ENCODE measurements at regions not wholly inside any gene's neighbourhood (a gene's known extent, or its start where the extent isn't known, plus 50 kb on each side); places are given as distances from the start of the nearest gene placed in this dataset.
"Not testable (repeated sequence)": the region's sequence is repeated elsewhere in the genome, so short reads cannot be mapped to it uniquely, and the experiment has no call there.

DNA sequence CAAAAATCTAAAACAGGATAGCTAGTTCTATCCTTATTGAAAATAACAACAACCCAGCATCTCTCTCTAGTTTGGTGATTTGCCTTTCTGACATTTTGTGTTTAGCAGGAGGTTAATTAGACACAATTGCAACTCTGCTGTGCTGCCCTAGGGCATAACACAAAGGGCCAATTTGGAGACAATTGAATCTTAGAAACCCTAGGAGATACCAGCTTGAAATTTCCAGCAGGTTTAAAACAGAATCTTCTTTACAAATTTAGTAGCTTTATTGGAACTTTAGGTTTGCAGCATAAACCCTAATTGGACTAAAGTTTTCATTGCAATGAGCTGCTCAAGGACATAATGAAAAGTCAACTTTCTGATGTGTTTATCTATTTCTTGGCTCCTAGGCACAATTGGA, 166.7 kb upstream of the FER start:
- DNase-seq, result no peak

DNA sequence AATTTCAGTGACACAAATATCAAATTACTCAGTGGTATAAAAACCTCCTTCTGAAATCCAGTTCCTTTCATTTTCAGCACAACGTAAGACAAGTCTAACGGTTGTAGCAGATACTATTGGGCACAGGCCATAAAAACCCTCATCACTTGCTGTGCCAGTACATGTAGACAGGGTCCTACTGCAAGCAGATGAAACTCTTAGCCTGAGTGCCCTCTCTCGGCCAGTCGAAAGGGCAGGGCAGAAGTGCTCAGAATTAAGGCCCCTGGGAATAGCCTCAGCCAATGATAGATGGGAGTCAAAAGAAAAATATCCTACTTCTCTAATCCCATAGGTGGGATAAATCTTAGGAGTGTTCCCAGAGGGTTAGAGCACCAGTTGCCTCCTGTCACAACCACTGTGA, 168.5 kb upstream of the FER start:
- no peak for DNase-seq

DNA sequence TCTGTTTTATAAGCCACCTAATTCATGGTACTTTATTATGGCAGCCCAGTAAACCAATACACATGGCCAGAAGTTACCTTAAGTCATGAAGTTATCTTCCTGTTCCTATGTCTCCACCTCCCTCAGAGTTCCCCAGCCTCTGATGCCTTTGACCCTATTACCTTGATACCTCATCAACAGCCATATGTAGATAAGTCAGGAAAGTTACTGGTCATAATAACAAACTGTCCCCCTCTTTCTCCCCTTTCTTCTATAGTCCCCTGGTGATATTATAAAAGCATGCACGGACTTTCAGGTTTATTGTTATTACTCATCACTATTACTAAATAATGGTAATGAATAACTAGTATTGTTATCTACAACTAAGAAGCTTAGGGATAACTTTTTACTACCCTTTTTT, 168.9 kb upstream of the FER start:
- no peak for DNase-seq

DNA sequence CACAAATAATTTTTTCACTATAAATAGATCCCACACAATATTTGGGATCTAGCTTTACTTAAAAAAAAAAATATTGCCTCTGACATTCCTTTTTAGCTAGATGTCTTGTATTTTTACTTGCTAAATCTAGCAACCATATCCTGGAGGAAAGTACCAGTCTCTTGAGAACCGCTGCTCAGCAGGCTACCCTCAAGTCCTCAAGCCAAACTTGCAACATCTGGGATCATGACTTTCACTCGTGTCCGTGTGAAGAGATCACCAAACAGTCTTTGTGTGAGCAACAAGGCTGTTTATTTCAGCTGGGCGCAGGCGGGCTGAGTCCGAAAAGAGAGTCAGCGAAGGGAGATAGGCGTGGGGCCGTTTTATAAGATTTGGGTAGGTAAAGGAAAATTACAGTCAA, 180.3 kb upstream of the FER start:
- no peak for DNase-seq

DNA sequence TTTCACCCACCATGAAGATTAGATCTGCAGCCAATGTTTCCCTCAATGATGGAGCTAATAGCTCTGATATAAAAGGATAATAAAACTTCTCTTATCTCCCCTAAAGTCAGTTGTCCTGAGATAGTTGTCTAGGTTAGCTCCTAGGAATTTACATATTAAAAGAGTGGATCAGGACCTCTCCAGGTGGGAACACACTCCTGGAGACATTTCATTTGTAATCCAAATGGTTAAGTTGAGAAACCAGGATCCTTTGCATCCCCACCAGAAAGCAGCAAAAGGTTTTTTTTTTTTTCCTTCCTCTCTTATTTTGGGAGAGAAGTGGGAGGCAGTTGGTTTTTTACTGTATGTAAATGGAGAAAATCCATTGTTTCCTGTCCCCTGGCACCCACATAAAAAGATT, 182.5 kb upstream of the FBXL17 start:
- DNase-seq, result no peak

DNA sequence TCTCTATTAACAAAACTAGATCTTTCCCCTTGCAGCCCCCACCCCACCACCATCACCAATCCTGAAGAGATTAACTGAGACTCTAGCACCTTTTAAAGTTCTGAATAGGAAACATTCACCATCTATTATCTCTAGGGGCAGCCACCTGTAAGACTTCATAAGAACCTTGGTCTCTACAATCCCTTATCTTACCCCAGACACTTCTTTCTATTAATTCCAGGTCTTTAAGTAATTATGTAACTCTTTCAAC, 180.2 kb upstream of the FBXL17 start:
- no peak for DNase-seq

DNA sequence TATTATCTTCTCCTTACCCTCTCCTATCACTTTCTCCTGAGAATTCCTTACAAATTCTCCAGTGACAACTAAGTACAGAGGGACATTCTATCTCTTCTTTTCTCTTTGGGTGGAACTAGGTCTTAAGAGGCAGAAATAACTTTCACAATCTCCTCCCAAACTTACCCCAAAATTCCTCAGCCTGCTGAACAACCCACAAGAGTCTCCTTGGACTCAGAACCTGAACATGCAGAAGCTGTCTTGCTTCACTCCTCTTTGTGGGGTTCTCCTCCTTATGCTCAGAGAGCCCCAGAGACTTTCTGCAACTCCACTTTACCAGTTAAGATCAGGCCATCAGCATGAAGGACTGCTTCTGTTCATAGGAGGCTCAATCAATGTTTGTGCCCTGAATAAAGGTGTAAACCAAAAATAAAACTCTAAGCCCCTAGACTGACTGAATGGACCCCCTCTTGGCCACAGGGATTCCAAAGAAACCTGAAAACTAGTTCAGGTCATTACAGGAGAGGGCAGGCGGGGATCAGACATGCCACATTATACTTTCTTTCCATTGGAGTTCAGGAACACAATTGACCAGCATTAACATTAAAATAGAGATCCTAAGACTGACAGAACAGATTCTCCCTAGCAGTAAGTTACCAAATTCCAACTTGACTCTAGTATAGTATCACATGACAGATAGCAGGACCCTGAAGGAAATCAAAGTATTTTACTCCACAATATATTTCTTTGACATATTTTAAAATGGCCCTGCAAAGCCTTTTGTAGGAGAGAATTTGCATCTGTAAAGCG, 179.7 kb upstream of the FBXL17 start:
- no peak for DNase-seq

DNA sequence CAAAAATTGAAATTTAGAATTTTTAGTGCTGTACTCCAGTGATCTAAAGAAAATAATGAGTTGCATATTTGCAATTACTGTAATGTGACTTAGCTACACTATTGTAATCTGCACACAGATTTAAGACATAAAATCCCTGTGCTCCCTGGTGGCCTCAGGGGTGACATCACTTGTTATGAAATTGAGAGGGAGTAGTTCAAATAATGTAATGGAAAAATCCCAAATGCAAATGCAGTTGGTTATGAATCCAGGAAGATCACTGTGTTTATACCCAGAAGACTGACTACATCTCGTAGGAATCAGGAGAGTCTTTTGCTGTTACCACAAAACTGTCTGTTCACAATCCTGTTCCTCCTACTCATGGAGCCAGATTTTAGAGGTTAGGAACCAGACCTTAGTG, 178.7 kb upstream of the FBXL17 start:
- no peak for DNase-seq

DNA sequence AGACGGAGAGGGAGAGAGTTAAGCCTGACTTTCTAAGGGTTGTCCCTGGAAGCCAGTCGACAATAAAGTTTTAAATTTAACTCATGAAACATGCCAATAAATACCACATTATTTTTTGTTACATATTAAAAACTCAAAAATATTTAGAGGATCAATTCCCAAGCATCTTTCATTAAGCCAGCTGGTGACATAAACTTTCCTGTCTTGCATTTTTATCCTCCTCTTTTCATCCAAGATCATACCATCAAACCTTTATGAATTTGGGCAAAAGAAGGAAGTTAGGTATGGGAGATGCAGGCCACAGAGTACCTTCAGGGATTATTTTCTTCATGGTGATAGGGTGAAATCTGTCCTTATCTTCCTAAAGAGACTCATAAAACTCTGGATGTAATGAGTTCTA, 178.3 kb upstream of the FBXL17 start:
- no peak for DNase-seq

DNA sequence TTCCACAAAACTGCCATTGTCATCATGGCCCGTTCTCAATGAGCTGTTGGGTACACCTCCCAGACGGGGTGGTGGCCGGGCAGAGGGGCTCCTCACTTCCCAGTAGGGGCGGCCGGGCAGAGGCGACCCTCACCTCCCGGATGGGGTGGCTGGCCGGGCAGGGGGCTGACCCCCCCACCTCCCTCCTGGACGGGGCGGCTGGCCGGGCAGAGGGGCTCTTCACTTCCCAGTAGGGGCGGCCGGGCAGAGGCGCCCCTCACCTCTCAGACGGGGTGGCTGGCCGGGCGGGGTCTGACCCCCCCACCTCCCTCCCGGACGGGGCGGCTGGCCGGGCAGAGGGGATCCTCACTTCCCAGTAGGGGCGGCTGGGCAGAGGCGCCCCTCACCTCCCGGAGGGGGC, 176.9 kb upstream of the FBXL17 start:
- DNase-seq, result not testable (repeated sequence)

DNA sequence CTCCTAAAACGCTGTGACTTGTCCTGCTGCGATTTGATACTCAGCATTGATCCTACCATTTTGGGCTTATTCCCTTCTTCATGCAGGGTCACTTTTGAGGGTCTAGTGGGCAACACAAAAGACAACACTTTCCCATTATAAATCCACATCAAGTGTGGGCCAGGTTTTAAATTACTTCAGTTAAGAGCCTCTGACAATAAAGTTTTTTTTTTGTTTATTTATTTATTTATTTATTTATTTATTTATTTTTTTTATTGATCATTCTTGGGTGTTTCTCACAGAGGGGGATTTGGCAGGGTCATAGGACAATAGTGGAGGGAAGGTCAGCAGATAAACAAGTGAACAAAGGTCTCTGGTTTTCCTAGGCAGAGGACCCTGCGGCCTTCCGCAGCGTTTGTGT, 176.2 kb upstream of the FBXL17 start:
- DNase-seq, result not testable (repeated sequence)

DNA sequence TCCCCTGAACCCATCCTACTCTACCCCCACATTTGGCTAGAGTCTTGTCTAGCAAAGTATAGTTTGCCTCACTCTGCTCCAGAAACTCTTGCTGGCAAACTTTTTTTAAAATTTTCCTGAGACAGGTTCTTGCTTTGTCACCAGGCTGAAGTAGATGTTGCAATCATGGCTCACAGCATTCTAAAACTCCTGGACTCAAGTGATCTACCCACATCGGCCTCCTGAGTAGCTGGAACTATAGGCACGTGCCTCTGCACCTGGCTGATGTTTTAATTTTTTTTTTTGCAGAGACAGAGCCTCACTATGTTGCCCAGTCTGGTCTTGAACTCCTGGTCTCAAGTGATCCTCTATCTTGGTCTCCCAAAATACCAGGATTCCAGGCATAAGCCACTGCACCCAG, 175.8 kb upstream of the FBXL17 start:
- DNase-seq, result no peak

DNA sequence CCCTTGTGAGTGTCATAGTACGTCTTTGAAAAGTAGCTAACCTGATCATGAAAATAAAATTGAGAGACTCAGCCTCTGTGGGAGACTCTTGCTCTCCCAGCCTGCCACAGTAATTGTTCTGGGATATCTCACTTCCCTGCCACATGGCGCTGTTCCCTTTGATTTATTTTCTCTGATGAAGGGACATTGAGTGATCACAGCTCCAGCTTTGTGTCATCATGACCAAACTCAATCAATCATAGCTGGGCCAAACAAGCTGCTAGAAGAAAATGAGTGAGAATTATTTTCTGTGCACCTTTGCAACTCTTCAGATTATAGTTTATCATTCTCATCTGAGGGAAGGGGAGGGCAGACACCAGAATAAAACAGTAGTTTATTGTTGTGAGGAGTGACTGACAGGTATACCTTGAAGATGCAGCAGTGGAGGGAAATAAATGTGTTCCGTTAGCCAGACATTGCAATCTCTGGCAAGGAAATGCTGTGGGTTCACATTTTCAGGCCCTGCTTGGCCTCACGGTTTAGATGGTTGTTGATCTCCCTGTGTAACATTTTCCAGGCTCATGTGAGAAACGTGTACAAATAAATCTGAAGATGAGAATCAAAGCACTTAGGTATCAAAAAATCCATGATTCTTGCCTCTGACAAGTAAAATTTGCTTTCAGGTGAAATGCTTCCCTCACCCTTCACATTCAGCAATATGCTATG, 174.7 kb upstream of the FBXL17 start:
- DNase-seq, result no peak

DNA sequence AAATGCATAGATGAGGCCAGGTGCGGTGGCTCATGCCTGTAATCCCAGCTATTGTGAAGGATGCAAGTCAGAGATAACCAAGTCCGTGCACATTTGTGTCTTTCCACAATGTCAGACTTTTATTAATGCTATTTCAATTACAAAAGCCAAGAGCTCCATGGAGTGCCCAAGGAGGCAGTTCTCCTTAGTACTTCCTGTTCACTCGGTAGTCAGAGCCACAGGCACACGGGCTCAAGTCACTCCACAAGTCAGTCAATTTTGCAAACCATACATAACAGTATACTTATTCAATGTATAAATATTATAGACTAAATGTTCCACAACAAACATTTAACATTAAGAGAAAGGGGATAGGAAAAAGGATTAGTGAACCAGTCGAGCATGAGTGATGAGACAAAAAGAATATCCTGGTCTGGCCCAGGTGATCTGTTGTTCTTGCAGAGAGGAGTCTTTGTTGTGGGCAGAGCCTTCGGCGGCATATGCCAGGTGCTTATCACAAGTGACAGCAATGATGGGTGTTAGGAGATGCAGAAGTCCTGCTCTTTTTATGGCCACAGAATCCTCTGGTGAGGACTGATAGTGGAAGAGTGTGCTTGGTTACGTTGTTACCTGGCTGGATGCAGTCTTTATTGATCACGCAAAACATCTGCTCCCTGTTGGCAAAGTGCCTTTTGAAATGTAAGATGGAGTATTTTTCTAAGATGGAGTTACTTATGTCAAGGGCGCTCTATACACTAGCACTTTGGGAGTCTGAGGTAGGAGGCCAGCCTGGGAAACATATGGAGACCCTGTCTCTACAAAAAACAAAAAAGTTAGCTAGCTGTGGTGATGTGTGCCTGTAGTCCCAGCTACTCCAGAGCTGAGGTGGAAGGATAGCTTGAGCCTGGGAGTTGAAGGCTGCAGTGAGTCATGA, 167.0 kb upstream of the FBXL17 start:
- DNase-seq, result no peak

DNA sequence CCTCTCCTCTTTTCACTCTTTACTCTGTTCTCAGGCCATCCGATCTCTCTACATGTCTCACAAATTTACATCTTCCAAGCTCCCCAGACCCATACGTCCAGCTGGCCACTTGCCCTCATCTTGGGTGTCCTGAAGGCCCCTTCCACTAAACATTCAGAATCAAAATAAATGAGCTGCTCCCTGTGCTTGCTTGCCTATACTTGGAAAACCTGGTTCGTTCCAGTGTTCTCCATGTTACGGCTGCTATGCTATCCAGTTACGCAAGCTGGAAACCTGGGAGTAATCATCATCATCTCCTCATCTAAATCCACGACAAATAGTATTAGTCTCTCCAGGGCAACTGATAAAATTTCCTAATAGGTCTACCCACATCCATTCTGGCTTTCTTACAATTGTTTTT, 165.0 kb upstream of the FBXL17 start:
- no peak for DNase-seq

DNA sequence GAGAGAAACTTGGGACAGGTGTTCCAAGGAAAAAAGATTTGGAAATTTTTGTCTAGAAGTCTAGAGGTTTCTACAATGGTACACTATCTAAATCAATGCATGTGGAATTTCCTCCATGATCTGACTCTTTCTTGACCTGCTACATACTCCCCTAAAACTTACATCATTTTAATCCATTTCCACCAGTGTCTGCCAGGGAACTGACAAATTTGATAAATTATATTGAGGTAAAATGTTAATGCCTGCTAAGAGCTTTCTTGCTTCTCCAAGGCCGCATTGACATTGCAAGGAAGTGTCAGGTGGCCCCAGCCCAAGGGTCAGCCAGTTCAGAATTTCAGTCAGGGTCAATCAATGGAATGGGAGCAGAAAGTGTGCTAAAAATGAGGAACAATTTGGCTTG, 163.4 kb upstream of the FBXL17 start:
- no peak for DNase-seq

DNA sequence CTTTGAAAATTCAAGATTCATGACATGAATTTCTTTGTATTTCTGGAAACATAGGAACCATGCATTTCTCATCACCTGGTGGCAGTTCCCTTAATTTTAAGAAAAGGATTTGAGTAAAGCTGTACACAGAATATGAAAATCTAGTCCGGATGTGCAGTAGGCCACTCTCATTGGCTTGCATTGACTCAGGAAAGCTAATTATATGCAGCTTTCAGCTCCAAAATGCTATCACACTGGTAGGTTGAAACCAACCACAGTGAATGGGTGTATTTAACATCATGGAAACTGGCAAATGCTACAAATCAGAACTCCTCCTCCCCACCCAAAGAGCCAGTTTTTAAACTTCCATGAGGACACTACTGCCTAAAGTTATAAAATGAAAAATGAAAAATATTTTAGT, 161.6 kb upstream of the FBXL17 start:
- DNase-seq, result no peak

DNA sequence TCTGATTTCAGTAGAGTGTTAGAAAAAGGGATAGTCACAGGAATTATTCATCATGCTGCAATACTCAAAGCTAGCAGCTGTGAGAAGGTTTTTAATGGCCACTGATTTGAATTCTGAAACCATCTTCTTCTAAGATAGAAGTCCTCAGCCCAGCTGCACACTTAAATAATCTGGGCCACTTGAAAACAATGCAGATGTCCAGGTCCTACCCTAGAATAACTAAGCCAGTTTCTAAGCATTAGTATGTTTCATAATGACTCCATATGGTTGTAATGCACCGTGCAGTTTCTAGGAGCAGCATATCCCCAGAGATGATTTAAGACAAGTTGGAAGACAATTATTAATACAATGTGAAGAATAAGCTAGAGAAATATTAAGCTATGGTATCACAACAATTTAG, 159.9 kb upstream of the FBXL17 start:
- no peak for DNase-seq

DNA sequence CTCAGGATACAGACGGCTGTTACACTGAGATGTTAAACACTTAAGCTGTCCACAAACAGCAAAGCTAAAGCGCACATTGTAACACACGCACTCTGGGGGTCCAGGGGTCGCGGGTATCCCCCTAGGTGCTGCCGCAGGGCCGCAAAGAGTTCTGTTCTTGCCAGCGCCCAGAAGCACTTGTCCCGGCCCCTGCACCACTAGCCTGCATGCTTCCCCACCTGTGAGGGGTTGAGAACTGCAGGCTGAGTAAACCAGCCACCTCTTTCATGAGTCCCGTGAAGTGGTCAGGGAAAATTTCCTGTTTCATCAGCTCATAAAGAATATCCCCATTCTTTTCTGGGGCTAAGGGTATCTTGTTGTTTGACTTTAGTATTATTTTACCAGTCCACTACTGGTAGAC, 154.4 kb upstream of the FBXL17 start:
- no peak for DNase-seq

DNA sequence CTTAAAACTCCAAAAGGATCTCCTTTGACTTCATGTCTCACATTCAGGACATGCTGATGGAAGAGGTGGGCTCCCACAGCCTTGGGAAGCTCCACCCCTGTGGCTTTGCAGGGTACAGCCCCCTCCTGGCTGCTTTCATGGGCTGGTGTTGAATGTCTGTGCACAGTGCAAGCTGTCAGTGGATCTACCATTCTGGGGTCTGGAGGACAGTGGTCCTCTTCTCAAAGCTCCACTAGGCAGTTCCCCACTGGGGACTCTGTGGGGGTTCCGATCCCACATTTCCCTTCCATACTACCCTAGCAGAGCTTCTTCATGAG, 150.2 kb upstream of the FBXL17 start:
- DNase-seq, result not testable (repeated sequence)

DNA sequence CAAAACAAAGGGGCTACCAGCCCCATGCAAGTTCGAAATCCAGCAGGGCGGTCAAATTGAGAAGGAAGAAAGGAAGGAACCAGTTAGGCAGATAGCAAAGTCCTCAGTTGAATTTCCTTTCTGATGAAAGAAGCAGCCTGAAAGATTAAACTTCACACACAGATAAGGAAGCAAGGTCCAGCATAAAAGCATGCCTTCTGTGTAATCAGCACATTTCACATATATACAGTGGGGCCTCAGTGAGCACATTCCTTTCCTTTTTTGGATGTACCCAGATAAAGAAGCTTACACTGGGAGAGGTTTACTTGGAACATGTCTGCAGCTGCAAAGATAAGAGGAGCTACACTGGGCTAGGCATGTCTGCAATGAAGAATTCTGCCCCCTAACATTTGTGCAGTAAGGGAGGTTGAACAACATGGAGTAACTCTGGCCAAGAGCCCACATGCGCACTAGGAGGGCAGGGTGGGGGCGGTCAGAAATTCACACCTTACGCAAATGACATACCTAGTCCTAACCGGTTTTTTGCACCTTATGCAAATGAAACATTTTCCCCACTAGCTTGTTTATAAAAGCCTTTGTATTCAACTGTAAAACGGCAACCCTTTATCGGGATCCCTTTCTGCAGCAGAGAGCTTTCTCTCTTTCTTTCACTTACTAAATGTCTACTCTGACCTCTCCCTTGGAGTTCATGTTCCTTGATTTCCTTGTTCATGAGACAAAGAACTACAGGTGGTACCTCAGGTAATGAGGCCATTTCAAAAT, 149.7 kb upstream of the FBXL17 start:
- DNase-seq, result no peak

DNA sequence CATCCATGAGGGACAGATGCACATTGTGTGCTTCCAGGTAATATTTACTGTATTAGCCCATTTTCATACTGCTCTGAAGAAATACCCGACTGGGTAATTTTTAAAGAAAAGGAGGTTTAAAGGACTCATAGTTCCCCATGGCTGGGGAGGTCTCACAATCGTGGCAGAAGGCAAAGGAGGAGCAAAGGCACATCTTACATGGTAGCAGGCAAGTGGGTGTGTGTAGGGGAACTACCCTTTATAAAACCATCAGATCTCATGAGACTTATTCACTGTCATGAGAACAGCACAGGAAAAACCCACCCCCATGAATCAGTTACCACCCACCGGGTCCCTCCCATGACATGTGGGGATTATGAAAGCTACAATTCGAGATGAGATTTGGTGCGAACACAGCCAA, 148.8 kb upstream of the FBXL17 start:
- DNase-seq, result no peak

DNA sequence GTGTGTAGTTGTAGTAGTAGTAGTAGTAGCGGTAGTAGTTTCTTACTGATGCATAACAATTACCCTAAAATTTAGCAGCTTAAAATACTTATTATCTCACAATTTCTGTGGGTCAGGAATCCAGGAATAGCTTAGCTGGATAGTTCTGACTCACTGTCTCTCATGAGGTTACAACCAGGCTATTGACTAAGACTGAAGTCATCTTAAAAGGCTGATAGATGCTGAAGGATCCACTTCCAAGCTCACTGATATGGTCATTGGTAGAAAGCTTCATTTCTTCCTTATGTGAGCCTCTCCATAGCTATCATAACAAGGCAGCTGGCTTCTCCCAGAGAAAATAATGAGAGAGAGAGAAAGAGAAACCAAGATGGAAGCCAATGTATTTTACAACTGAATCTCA, 147.5 kb upstream of the FBXL17 start:
- DNase-seq, result no peak

Measured in T-helper 1 cell (primary cell).